GM12872 (cell line): ENCODE measurements at regions not wholly inside any gene's neighbourhood (a gene's known extent, or its start where the extent isn't known, plus 50 kb on each side); places are given as distances from the start of the nearest gene placed in this dataset.

Source experiments
- TF ChIP-seq, protein P1 (sequence below): IDR thresholded peaks from 3 replicates; pipeline ENCODE4 v1.5.1; 2011; ENCODE audit warnings: low read depth, mild to moderate bottlenecking, low read length, moderate library complexity; ENCODE audit not compliant: insufficient read depth

DNA sequence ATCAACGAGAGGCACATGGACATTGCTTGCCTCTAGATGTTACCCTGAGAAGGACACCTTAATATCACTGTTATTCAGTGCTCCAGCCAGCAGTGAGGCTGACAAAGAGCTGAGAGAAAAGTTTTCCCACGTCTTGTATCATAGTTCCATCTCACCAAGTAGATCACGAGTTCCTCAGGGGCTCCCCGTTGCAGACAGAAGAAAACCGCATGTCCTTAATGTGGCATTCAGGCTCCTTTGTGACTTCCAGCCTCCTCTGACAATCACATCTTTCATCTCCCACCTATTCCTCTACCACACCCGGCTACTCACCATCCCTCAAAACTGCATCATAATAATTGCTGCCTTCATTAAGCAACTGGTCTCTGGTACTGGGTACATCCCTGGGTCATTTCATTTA, 75.3 kb downstream of the DMRTA2 start:
- TF ChIP-seq, protein P1, sequence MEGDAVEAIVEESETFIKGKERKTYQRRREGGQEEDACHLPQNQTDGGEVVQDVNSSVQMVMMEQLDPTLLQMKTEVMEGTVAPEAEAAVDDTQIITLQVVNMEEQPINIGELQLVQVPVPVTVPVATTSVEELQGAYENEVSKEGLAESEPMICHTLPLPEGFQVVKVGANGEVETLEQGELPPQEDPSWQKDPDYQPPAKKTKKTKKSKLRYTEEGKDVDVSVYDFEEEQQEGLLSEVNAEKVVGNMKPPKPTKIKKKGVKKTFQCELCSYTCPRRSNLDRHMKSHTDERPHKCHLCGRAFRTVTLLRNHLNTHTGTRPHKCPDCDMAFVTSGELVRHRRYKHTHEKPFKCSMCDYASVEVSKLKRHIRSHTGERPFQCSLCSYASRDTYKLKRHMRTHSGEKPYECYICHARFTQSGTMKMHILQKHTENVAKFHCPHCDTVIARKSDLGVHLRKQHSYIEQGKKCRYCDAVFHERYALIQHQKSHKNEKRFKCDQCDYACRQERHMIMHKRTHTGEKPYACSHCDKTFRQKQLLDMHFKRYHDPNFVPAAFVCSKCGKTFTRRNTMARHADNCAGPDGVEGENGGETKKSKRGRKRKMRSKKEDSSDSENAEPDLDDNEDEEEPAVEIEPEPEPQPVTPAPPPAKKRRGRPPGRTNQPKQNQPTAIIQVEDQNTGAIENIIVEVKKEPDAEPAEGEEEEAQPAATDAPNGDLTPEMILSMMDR: no peak

DNA sequence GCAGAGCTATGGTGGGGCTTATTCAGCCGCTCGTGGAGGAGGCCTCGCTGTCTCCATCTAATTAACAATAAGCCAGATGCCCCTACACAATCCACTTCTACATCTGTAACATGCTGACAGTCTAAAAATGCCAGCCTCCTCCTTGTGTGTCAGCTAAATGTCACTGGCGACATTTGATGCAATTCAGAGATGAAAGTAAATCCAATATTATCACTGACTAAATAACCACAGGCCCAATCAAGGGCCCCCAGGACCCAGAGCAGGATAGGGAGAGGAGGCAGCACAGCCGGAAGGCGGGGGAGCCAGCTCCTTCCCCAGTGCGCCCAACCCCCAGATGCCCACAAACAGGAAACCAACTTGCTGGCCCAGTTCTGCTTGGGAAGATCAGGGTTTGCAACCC, 76.6 kb downstream of the DMRTA2 start:
- TF ChIP-seq, protein P1: no peak

DNA sequence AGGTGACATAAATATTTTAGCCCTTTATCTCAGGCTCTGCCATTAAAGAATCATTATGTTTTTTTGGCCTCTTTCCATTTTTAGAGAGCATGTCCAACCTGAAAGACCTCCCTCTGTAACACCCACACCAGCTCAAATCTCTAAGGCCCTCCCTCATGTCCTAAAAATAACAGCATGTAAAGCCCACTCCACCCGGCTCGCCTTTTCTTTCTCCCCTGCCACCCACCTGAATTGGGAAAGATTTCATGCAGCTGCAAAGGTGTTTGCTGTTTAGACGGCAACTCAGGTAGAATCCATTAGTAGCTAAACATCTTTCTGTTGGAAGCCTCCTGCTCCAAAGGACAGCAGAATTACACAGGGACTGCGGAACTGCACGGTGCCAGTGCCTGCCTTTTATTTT, 79.9 kb downstream of the DMRTA2 start:
- TF ChIP-seq, protein P1: no peak

DNA sequence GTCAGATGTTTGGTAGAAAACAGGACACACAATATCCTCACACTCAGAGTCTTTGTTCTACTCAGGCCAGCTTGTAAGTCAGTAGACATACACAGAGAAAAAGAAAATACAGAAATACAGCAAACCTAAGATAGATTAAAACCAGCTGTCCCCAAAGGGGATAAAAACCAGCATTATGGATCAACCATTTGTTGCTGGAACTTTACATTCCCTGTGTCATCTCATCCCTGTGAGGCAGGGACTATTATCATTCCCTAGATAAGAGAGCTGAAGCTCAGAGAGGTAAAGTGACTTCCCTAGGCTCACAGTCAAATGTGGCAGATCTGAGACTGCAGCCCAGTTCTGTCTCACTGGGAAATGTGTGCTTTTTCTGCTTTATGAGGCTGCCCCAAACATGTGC, 80.7 kb downstream of the DMRTA2 start:
- TF ChIP-seq, protein P1: no peak

DNA sequence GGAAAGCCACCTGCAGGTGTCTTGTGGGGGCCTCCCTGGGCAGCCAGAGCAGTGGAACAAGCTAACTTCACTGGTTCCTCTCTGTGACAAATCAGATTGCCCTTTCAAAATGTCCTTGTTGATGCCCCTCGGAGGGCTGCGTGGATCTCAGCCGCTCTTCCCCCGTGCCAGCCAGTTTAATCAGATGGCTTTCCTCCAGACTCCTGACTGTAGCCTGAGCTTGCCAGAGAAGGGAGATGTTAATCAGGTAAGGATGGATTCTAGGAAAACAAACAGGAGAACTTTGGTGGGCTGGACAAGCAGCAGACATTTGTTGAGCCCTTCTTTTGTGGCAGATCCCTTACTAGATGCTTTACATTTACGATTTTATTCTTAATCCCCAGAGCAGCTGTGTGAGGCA, 88.2 kb downstream of the DMRTA2 start:
- TF ChIP-seq, protein P1: no peak

DNA sequence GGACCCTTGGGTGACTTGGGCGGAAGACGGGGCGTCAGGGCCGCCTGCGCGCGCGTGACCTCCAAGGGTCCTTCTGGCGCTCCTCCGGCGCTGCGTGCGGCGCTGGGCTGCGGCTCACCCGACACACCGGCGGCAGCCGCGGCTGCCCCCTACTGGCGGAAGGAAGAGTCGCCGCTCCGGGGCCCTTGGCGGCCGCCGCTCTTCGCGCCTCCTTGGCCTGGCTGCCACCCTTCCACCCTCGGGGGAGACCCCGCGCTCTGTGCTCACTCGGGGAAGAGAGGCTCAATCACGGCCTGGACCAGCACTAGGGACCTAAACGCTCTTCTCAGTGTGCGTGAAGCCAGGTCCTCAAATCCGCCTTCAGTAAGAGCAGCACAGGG, 89.7 kb downstream of the DMRTA2 start:
- TF ChIP-seq, protein P1: peak; percentile 79

DNA sequence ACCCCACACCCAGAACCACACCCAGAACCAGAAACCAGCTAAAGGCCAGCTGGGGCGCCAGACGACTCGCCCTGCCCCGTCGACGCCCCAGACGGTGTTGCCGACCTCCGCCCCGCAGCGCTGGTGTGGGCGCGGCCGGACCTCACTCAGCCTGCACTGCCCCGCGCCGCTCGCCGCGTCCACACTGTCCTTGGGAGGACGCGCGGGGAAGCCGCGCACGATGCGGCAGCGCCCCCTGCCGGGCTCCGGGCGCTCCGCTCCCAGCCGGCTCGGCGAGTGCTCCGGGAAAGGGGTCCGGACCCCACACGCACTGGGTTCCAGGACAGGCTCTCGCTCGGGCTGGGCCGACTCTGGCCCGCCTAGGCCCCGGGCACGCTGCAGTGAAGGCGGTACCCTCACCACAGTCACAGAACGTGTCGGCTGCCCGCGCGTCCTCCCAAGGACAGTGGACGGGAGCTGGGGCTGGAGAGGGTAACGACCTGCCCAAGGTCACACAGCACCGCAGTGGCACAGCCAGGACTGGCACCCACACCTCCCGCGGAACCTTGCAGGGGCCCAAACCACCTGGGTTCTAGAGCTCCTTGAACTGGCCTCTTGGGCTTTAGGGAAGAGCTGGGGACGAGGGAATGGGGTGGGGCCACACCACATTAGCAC, 90.2 kb downstream of the DMRTA2 start:
- TF ChIP-seq, protein P1: peak; percentile 85
